ENCODE measurements at regions not wholly inside any gene's neighbourhood (a gene's known extent, or its start where the extent isn't known, plus 50 kb on each side); places are given as distances from the start of the nearest gene placed in this dataset.
A peak's percentile ranks its signal among the peaks of the same experiment; 100 is the strongest.

GRCh38 chr12:67014642-67015041 is 254.5 kb upstream of the CAND1 start:
- no peak for DNase-seq
- intact Hi-C loops (cut with DNase I; ENCODE audit: low total_unique reads) (loop anchor here (1.0 kb wide), 1 partner anchor 8 kb away; no protein-coding TSS in a partner anchor), in situ Hi-C loops (cut with MboI; ENCODE audit: low pct_ligation_motif_present in 1 of 4, low pct_unique_long_range_greater_than_20kb in 1 of 4, low sequenced_read_pairs in 3 of 4) (no loop called here)
- 74 to 78% methylated on average over 1 of the region's 1 CpG for WGBS, 2 donors (ENCODE audit: low coverage in 1 of 2)
- Histone ChIP-seq H3K9me3 (no peaks in the 10 kb centered on the region), H3K36me3 (no peaks in the 10 kb centered on the region), H3K4me1 (no peaks in the 10 kb centered on the region), H3K4me3 (no peak overlapping the region), H3K27ac (peak overlapping the region in 1 of 4 donors; percentile 15), H3K27me3 (no peaks in the 10 kb centered on the region)
- TF ChIP-seq POLR2AphosphoS5 (IDR thresholded peaks at IDR 0.05) (no peak), CTCF (IDR thresholded peaks at IDR 0.05) (no peak), EP300 (IDR thresholded peaks at IDR 0.05; ENCODE audit: low read depth) (no peak), POLR2A (IDR thresholded peaks at IDR 0.05) (no peak)

DNA sequence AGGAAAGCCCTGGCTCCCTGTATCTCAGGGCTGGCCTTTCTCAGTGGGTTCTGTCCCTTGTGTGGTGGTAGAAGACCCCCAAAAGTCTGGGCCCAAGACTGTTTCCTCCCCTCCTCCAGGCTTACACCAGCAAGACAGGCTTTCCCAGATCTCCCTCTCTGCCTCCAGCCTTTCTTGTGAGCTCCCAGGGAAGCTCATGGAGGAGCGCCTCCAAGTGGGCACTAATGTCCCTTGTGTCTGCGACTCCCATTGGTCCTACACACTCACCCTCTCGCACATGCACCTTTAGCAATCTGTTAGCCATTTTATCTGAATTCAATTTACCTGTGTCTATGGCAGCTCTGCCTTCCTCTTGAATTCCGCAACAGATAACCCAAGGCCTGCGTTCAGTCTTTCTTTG is 251.1 kb upstream of the CAND1 start:
- H3K27ac ChIP-seq: no peak overlapping the region
- intact Hi-C loops (cut with DNase I; ENCODE audit: low total_unique reads): no loop called here
- no peaks in the 10 kb centered on the region for H3K4me1 ChIP-seq
- no peak for TF ChIP-seq POLR2A (IDR thresholded peaks at IDR 0.05)
- TF ChIP-seq CTCF (IDR thresholded peaks at IDR 0.05): no peak
- no peak for TF ChIP-seq POLR2AphosphoS5 (IDR thresholded peaks at IDR 0.05)
- TF ChIP-seq EP300 (IDR thresholded peaks at IDR 0.05; ENCODE audit: low read depth): no peak
- in situ Hi-C loops (cut with MboI; ENCODE audit: low pct_ligation_motif_present in 1 of 4, low pct_unique_long_range_greater_than_20kb in 1 of 4, low sequenced_read_pairs in 3 of 4): no loop called here
- 91 to 92% methylated on average over 4 to 5 of the region's 5 CpGs for WGBS, 2 donors (ENCODE audit: low coverage in 1 of 2)
- H3K27me3 ChIP-seq: no peaks in the 10 kb centered on the region
- no peaks in the 10 kb centered on the region for H3K36me3 ChIP-seq
- H3K9me3 ChIP-seq: no peaks in the 10 kb centered on the region
- DNase-seq: no peak
- no peak overlapping the region for H3K4me3 ChIP-seq

- Histone ChIP-seq H3K9me3 (no peaks in the 10 kb centered on the region), H3K4me3 (no peak overlapping the region), H3K4me1 (no peaks in the 10 kb centered on the region), H3K36me3 (no peaks in the 10 kb centered on the region), H3K27ac (peak overlapping the region in 3 of 4 donors; percentile 11 to 50 (median 39)), H3K27me3 (no peaks in the 10 kb centered on the region)
- no peak for DNase-seq
- in situ Hi-C loops (cut with MboI; ENCODE audit: low pct_ligation_motif_present in 1 of 4, low pct_unique_long_range_greater_than_20kb in 1 of 4, low sequenced_read_pairs in 3 of 4) (no loop called here), intact Hi-C loops (cut with DNase I; ENCODE audit: low total_unique reads) (no loop called here)
- no peak for TF ChIP-seq CTCF (IDR thresholded peaks at IDR 0.05)
- TF ChIP-seq EP300 (IDR thresholded peaks at IDR 0.05; ENCODE audit: low read depth): no peak
- no peak for TF ChIP-seq POLR2A (IDR thresholded peaks at IDR 0.05)
- 59 to 61% methylated on average over 10 of the region's 10 CpGs for WGBS, 2 donors (ENCODE audit: low coverage in 1 of 2)
These were observed 250.1 kb upstream of the CAND1 start for GRCh38 chr12:67019070-67019469.

GRCh38 chr12:67025543-67026114 is 243.5 kb upstream of the CAND1 start:
- in situ Hi-C loops (cut with MboI; ENCODE audit: low pct_ligation_motif_present in 1 of 4, low pct_unique_long_range_greater_than_20kb in 1 of 4, low sequenced_read_pairs in 3 of 4): no loop called here
- 25 to 36% methylated on average over 7 of the region's 7 CpGs for WGBS, 2 donors (ENCODE audit: low coverage in 1 of 2)
- peak; percentile 53 to 73 (median 68) for TF ChIP-seq CTCF (IDR thresholded peaks at IDR 0.05)
- TF ChIP-seq POLR2A (IDR thresholded peaks at IDR 0.05): no peak

More at GRCh38 chr12:67025543-67026114, 243.5 kb upstream of the CAND1 start:
- no peaks in the 10 kb centered on the region for H3K27me3 ChIP-seq
- no peaks in the 10 kb centered on the region for H3K36me3 ChIP-seq
- H3K9me3 ChIP-seq: no peaks in the 10 kb centered on the region
- H3K27ac ChIP-seq: no peak overlapping the region
- no peaks in the 10 kb centered on the region for H3K4me1 ChIP-seq
- intact Hi-C loops (cut with DNase I; ENCODE audit: low total_unique reads): no loop called here
- DNase-seq: peak; percentile 35
- H3K4me3 ChIP-seq: no peak overlapping the region

Measured in transverse colon (tissue), 4 donors.